ENCODE measurements at regions not wholly inside any gene's neighbourhood (a gene's known extent, or its start where the extent isn't known, plus 50 kb on each side); places are given as distances from the start of the nearest gene placed in this dataset.

DNA sequence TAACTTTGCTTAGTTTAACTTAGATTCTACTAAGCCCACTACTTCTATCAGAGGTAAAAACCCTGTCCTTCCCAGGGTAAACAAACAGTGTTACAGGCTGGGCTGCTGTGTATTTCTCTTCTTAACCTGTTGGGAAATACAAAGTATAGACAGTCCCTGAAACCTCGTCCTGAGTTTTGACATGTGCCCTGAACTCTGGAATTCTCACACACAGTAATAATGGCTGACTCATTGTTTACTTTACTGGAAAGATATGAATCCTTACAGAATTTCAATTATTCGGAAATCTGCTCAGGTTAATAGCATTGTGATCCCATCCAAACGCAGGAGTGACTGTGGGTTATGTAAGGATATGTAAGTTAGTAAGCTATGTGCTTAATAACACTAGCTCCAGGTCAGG, 199.1 kb downstream of the TMEM114 start:
- TF ChIP-seq TAF1 (IDR thresholded peaks at IDR 0.05; ENCODE audit: borderline replicate concordance, insufficient read depth, low read length) (no peak), REST (IDR thresholded peaks at IDR 0.05; ENCODE audit: insufficient read depth in 1 of 2, low read depth in 2 of 2, low read length in 2 of 2) (no peak), SIN3A (IDR thresholded peaks at IDR 0.05; ENCODE audit: borderline replicate concordance, insufficient read depth, low read length) (no peak), FOXP2 (optimal IDR thresholded peaks at IDR 0.05; ENCODE audit: borderline replicate concordance, extremely low read depth, extremely low read length, insufficient read depth) (no peak)

Measured in PFSK-1 (cell line).